Ishikawa (cell line): ENCODE measurements at regions not wholly inside any gene's neighbourhood (a gene's known extent, or its start where the extent isn't known, plus 50 kb on each side); places are given as distances from the start of the nearest gene placed in this dataset.

ENCODE experiments used
- CEBPB ChIP-seq: IDR thresholded peaks from 2 replicates; pipeline ENCODE4 v1.6.1; 2012
- CREB1 ChIP-seq: IDR thresholded peaks from 2 replicates; pipeline ENCODE4 v1.6.1; 2012; ENCODE audit warnings: low read depth
- EGR1 ChIP-seq: IDR thresholded peaks from 2 replicates; pipeline ENCODE4 v1.6.1; 2012
- EP300 ChIP-seq: IDR thresholded peaks from 2 replicates; pipeline ENCODE4 v1.6.1; 2012; ENCODE audit warnings: borderline replicate concordance
- FOXM1 ChIP-seq: IDR thresholded peaks from 2 replicates; pipeline ENCODE4 v1.6.1; 2012; ENCODE audit warnings: low read depth, borderline replicate concordance
- NFIC ChIP-seq: IDR thresholded peaks from 2 replicates; pipeline ENCODE4 v1.6.1; 2012
- RAD21 ChIP-seq: IDR thresholded peaks from 2 replicates; pipeline ENCODE4 v1.6.1; 2012; ENCODE audit warnings: low read depth
- TAF1 ChIP-seq: IDR thresholded peaks from 2 replicates; pipeline ENCODE4 v1.6.1; 2012; ENCODE audit warnings: low read depth, mild to moderate bottlenecking
- TCF12 ChIP-seq: IDR thresholded peaks from 2 replicates; pipeline ENCODE4 v1.6.1; 2012; ENCODE audit warnings: low read depth
- TEAD4 ChIP-seq: IDR thresholded peaks from 2 replicates; pipeline ENCODE4 v1.6.1; 2012
- YY1 ChIP-seq: IDR thresholded peaks from 2 replicates; pipeline ENCODE4 v1.6.1; 2012; ENCODE audit warnings: low read depth
- ZBTB7A ChIP-seq: IDR thresholded peaks from 2 replicates; pipeline ENCODE4 v1.6.1; 2012; ENCODE audit warnings: low read depth
- TF ChIP-seq, protein P1 (sequence below): IDR thresholded peaks from 2 replicates; pipeline ENCODE4 v1.6.1; 2012
- TF ChIP-seq, protein P2 (sequence below): IDR thresholded peaks from 2 replicates; pipeline ENCODE4 v1.6.1; 2012; ENCODE audit warnings: low read depth, mild to moderate bottlenecking
- TF ChIP-seq, protein P3 (sequence below): IDR thresholded peaks from 2 replicates; pipeline ENCODE4 v1.6.1; 2012

DNA sequence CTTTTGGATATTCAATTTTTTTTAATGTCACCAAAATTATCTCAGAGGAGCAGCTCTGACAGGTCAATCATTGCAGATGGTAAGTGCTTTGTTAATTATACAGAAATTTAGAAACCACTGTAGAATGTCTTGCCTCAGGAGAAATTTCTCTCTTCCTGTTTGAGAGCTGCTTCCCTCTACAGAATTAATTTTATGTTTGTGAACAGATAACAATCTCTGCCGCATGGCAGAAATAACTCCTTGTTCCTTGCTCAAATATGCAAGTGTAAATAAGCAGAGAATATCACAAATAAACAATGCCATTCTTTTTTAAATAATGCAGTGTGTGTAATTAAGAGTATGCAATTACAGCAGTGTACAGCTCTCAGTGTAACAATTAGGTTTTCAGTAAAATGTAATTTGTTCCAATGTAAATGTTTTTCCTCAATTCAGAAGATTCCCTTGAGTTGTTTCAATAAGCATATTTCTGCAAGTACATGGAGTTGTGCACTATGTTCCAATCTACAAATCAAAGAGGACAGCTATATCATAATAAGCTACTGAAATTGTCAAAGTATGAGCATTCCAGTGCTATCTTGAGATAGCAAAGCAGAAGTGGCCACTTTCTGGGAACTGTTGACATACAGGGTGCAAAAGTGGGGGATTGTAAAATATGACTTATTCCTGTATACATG lies 1012.8 kb downstream of the MAT2B start:
- TF ChIP-seq ZBTB7A (no peak), CEBPB (no peak), FOXM1 (no peak), TAF1 (no peak)
- TF ChIP-seq, protein P1, sequence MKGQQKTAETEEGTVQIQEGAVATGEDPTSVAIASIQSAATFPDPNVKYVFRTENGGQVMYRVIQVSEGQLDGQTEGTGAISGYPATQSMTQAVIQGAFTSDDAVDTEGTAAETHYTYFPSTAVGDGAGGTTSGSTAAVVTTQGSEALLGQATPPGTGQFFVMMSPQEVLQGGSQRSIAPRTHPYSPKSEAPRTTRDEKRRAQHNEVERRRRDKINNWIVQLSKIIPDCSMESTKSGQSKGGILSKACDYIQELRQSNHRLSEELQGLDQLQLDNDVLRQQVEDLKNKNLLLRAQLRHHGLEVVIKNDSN, result no peak
- TF ChIP-seq, protein P2, sequence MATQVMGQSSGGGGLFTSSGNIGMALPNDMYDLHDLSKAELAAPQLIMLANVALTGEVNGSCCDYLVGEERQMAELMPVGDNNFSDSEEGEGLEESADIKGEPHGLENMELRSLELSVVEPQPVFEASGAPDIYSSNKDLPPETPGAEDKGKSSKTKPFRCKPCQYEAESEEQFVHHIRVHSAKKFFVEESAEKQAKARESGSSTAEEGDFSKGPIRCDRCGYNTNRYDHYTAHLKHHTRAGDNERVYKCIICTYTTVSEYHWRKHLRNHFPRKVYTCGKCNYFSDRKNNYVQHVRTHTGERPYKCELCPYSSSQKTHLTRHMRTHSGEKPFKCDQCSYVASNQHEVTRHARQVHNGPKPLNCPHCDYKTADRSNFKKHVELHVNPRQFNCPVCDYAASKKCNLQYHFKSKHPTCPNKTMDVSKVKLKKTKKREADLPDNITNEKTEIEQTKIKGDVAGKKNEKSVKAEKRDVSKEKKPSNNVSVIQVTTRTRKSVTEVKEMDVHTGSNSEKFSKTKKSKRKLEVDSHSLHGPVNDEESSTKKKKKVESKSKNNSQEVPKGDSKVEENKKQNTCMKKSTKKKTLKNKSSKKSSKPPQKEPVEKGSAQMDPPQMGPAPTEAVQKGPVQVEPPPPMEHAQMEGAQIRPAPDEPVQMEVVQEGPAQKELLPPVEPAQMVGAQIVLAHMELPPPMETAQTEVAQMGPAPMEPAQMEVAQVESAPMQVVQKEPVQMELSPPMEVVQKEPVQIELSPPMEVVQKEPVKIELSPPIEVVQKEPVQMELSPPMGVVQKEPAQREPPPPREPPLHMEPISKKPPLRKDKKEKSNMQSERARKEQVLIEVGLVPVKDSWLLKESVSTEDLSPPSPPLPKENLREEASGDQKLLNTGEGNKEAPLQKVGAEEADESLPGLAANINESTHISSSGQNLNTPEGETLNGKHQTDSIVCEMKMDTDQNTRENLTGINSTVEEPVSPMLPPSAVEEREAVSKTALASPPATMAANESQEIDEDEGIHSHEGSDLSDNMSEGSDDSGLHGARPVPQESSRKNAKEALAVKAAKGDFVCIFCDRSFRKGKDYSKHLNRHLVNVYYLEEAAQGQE, result no peak

DNA sequence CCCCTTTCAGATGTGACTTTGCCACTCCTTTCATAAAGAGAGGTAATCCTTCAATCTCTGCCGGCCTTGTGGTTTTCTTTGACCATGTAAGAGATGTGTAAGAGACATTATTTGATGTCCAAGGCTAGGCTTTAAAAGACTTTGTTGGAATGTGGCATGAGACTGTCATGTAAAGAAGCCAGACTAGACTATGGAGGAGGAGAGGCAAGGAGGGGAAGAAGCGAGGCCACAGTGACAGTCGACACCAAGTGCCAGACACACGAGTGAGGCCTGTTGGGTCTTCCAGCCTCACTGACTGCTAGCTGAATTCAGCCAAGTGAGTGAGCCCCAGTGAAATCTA lies 1013.3 kb downstream of the MAT2B start:
- TF ChIP-seq TCF12 (no peak), NFIC (no peak), TAF1 (no peak), YY1 (no peak)
- TF ChIP-seq, protein P1, result no peak

DNA sequence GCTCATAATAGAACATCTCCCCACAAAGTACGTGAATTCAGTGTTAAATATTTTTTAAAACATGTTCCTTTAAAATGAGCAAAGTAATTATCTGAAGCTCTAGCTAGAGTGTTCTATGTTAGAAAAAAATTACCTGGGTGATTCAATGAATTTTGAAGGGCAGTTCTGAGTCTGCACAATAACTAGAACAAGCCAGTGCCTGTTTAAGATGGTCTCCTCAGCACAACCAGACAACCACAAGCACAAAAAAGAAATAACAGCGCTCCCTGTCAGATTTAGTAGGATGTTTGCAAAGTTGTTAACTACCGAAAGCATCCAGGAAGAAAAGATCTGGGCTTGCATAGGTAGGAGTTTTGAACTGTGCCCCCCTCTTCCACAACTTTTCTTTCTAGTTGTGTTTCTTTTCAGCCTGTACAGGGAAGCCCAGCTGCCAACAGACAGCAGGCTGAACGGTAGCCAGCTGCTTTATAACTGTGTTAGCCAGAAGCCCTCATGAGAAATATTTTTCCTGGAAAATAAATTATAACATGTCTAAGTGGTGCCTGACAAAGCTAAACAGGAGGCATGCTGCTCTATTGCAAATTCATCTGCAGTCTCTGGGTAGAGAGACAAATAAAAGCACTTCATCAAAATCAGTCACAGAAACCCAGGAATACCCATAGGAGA lies 1026.9 kb downstream of the MAT2B start:
- TF ChIP-seq TAF1 (no peak), EGR1 (no peak), CEBPB (no peak), ZBTB7A (no peak), TCF12 (no peak), TEAD4 (no peak), RAD21 (no peak), YY1 (no peak), FOXM1 (no peak), NFIC (no peak), CREB1 (no peak), EP300 (no peak)
- TF ChIP-seq, protein P3, sequence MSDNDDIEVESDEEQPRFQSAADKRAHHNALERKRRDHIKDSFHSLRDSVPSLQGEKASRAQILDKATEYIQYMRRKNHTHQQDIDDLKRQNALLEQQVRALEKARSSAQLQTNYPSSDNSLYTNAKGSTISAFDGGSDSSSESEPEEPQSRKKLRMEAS, result no peak
- TF ChIP-seq, protein P2, result no peak
- TF ChIP-seq, protein P1, result no peak

DNA sequence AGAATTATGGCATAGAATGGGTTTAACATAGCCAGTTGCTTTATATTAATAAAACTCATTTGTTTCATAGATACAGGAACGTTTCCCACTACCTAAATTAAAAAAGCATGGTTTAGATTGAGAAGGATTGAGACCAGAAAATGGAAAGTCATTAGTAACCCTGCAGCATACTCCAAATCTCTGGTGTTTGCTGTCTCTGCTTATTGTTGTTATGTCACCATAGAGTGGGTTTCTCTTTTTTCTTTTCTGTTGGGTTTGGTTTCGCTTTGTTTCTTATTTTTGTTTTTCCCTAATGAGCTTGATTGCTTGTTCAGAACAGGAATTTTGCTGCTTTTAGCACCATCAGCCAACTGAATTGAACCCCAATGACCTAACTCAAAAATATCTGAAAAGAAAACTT lies 1034.8 kb downstream of the MAT2B start:
- no peak for TF ChIP-seq EP300
- TF ChIP-seq, protein P2, result no peak
- TF ChIP-seq TCF12, result no peak
- no peak for TF ChIP-seq YY1
- TF ChIP-seq EGR1, result no peak
- no peak for TF ChIP-seq CREB1
- no peak for TF ChIP-seq ZBTB7A
- TF ChIP-seq FOXM1, result no peak
- TF ChIP-seq TAF1, result no peak
- TF ChIP-seq, protein P1, result no peak
- TF ChIP-seq RAD21, result no peak
- no peak for TF ChIP-seq CEBPB
- TF ChIP-seq TEAD4, result no peak
- TF ChIP-seq NFIC, result no peak
- TF ChIP-seq, protein P3, result no peak
